ENCODE measurements at regions not wholly inside any gene's neighbourhood (a gene's known extent, or its start where the extent isn't known, plus 50 kb on each side); places are given as distances from the start of the nearest gene placed in this dataset.

DNA sequence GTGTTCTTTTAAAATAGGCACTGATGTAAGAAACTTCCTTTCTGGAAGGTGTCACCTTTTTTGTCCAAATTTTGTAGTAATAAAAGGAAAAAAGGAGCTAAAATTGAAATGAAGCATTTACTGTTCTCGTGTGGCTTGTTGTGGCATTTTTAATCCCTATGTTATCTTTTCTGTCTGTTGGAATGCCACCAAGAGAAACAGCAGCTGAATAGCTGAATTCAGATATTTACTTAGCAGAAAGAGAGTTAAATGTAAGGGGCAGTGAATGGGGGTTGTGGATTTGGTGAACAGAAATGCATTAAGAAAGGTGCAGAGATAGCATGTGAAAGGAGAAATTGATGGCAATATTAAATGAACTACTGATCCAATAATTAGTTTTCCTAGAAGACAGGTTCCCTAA, 573.6 kb upstream of the EPHA7 start:
- TF ChIP-seq YY1 (IDR thresholded peaks at IDR 0.05; ENCODE audit: low read depth) (no peak), ZBTB7A (IDR thresholded peaks at IDR 0.05; ENCODE audit: low read depth) (no peak)
- TF ChIP-seq, protein P1, sequence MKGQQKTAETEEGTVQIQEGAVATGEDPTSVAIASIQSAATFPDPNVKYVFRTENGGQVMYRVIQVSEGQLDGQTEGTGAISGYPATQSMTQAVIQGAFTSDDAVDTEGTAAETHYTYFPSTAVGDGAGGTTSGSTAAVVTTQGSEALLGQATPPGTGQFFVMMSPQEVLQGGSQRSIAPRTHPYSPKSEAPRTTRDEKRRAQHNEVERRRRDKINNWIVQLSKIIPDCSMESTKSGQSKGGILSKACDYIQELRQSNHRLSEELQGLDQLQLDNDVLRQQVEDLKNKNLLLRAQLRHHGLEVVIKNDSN (IDR thresholded peaks at IDR 0.05) = no peak
